GM20000 (cell line): ENCODE measurements at regions not wholly inside any gene's neighbourhood (a gene's known extent, or its start where the extent isn't known, plus 50 kb on each side); places are given as distances from the start of the nearest gene placed in this dataset.
"Not testable (repeated sequence)": the region's sequence is repeated elsewhere in the genome, so short reads cannot be mapped to it uniquely, and the experiment has no call there.

Experiments used
- DNase-seq: peaks from one replicate; pipeline ENCODE4 v3.0.0; 2012; ENCODE audit warnings: low spot score
- CTCF ChIP-seq: IDR thresholded peaks from 2 replicates; pipeline ENCODE4 v1.5.1; 2012; ENCODE audit warnings: mild to moderate bottlenecking, control low read depth; ENCODE audit errors: extremely low read depth, missing control alignments

- DNase-seq, result no peak
- no peak for TF ChIP-seq CTCF
Observed at GRCh38 chr9:120310035-120310434, 269.9 kb downstream of the CDK5RAP2 start.

GRCh38 chr9:120308495-120308894, 271.5 kb downstream of the CDK5RAP2 start:
- TF ChIP-seq CTCF, result no peak
- DNase-seq, result no peak

- no peak for TF ChIP-seq CTCF
- DNase-seq, result no peak
Observed at GRCh38 chr9:120307599-120307998, 272.4 kb downstream of the CDK5RAP2 start.

- no peak for TF ChIP-seq CTCF
- no peak for DNase-seq
Observed at GRCh38 chr9:120306561-120306960, 273.4 kb downstream of the CDK5RAP2 start.

- no peak for DNase-seq
- no peak for TF ChIP-seq CTCF
Observed at GRCh38 chr9:120306088-120306487, 273.9 kb downstream of the CDK5RAP2 start.

- DNase-seq, result not testable (repeated sequence)
Observed at GRCh38 chr9:120304896-120305295, 275.1 kb downstream of the CDK5RAP2 start.

GRCh38 chr9:120303519-120303918, 276.4 kb downstream of the CDK5RAP2 start:
- no peak for DNase-seq
- no peak for TF ChIP-seq CTCF

GRCh38 chr9:120299785-120300184, 280.2 kb downstream of the CDK5RAP2 start:
- DNase-seq, result no peak
- no peak for TF ChIP-seq CTCF
